ENCODE measurements at regions not wholly inside any gene's neighbourhood (a gene's known extent, or its start where the extent isn't known, plus 50 kb on each side); places are given as distances from the start of the nearest gene placed in this dataset.

DNA sequence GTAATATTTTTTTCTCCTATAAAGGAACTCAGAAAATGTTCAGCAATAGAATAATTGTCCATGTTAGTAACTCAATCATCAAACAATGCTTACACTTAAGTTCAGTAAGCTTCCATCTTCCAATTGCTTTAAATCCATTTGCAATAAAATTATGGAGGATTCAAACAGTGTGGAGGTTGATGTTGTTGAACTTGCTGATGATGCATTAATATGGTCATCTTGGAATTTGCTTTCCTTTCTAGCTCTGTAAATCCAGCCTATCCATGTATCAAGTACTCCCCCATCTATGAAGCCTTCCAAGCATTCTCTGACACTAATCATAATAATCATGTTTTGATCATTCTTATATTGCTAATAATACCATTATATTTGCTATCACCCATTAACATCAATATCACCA is 378.4 kb upstream of the CNTN3 start:
- in situ Hi-C loops (cut with MboI) (no loop called here), intact Hi-C loops (cut with micrococcal nuclease; ENCODE audit: unreplicated experiment) (no loop called here)
- ChIA-PET POLR2A (no interaction called here), RAD21 (ENCODE audit: unreplicated experiment) (no interaction called here), SMC1A (ENCODE audit: uncharacterized antibody, unreplicated experiment) (no interaction called here), CTCF (no interaction called here)
- Histone ChIP-seq H2AFZ (ENCODE audit: control insufficient read depth, low read depth, low read length) (no peak overlapping the region), H3K79me2 (ENCODE audit: control insufficient read depth, insufficient read depth, low read length) (no peaks in the 10 kb centered on the region), H3K9me3 (replicated peaks; ENCODE audit: control insufficient read depth, insufficient read depth, low read length) (no peaks in the 10 kb centered on the region), H3K36me3 (ENCODE audit: control insufficient read depth in 2 of 2, insufficient read depth in 2 of 2, low read length in 1 of 2) (no peaks in the 10 kb centered on the region), H3K4me1 (ENCODE audit: control insufficient read depth, insufficient read depth, low read length) (no peaks in the 10 kb centered on the region), H3K4me2 (ENCODE audit: control insufficient read depth, insufficient read depth) (no peak overlapping the region), H3K9ac (ENCODE audit: control insufficient read depth, insufficient read depth, low read length) (no peak overlapping the region), H3K4me3 (no peak overlapping the region), H3K27me3 (replicated peaks in 1 of 2; ENCODE audit: control insufficient read depth in 2 of 2, insufficient read depth in 2 of 2, low read length in 1 of 2) (no peaks in the 10 kb centered on the region), H4K20me1 (ENCODE audit: control insufficient read depth, insufficient read depth) (no peaks in the 10 kb centered on the region), H3K27ac (ENCODE audit: control insufficient read depth, insufficient read depth) (no peak overlapping the region)
- ATAC-seq (no peak), FAIRE-seq (no peak), DNase-seq (ENCODE audit: low read depth, low spot score) (no peak)
- TF ChIP-seq EZH2 (IDR thresholded peaks at IDR 0.05; ENCODE audit: borderline replicate concordance, control insufficient read depth, low read depth, low read length) (no peak), CHD2 (IDR thresholded peaks at IDR 0.05; ENCODE audit: borderline replicate concordance, low read depth, low read length) (no peak), MXI1 (IDR thresholded peaks at IDR 0.05; ENCODE audit: low read depth, low read length) (no peak), JUND (IDR thresholded peaks at IDR 0.05; ENCODE audit: low read depth, low read length) (no peak), NR2C2 (IDR thresholded peaks at IDR 0.05; ENCODE audit: borderline replicate concordance, control insufficient read depth, insufficient read length, low read depth) (no peak), PAX8 (IDR thresholded peaks at IDR 0.05) (no peak), SREBF1 (IDR thresholded peaks at IDR 0.05; ENCODE audit: low read length) (no peak), DPF2 (IDR thresholded peaks at IDR 0.05) (no peak), ZNF217 (IDR thresholded peaks at IDR 0.05) (no peak), GABPA (IDR thresholded peaks at IDR 0.05; ENCODE audit: low read depth) (no peak), BMI1 (IDR thresholded peaks at IDR 0.05; ENCODE audit: borderline replicate concordance) (no peak), MEF2A (IDR thresholded peaks at IDR 0.05; ENCODE audit: insufficient read depth, low read depth, low read length) (no peak), KLF5 (IDR thresholded peaks at IDR 0.05; ENCODE audit: partially characterized antibody) (no peak), POLR2AphosphoS2 (IDR thresholded peaks at IDR 0.05; ENCODE audit: low read depth, low read length) (no peak), YY1 (IDR thresholded peaks at IDR 0.05; ENCODE audit: low read depth, low read length) (no peak), CHD4 (IDR thresholded peaks at IDR 0.05) (no peak)
- TF ChIP-seq, protein P1, sequence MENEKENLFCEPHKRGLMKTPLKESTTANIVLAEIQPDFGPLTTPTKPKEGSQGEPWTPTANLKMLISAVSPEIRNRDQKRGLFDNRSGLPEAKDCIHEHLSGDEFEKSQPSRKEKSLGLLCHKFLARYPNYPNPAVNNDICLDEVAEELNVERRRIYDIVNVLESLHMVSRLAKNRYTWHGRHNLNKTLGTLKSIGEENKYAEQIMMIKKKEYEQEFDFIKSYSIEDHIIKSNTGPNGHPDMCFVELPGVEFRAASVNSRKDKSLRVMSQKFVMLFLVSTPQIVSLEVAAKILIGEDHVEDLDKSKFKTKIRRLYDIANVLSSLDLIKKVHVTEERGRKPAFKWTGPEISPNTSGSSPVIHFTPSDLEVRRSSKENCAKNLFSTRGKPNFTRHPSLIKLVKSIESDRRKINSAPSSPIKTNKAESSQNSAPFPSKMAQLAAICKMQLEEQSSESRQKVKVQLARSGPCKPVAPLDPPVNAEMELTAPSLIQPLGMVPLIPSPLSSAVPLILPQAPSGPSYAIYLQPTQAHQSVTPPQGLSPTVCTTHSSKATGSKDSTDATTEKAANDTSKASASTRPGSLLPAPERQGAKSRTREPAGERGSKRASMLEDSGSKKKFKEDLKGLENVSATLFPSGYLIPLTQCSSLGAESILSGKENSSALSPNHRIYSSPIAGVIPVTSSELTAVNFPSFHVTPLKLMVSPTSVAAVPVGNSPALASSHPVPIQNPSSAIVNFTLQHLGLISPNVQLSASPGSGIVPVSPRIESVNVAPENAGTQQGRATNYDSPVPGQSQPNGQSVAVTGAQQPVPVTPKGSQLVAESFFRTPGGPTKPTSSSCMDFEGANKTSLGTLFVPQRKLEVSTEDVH (IDR thresholded peaks at IDR 0.05; ENCODE audit: low read depth, partially characterized antibody): no peak
- TF ChIP-seq, protein P2, sequence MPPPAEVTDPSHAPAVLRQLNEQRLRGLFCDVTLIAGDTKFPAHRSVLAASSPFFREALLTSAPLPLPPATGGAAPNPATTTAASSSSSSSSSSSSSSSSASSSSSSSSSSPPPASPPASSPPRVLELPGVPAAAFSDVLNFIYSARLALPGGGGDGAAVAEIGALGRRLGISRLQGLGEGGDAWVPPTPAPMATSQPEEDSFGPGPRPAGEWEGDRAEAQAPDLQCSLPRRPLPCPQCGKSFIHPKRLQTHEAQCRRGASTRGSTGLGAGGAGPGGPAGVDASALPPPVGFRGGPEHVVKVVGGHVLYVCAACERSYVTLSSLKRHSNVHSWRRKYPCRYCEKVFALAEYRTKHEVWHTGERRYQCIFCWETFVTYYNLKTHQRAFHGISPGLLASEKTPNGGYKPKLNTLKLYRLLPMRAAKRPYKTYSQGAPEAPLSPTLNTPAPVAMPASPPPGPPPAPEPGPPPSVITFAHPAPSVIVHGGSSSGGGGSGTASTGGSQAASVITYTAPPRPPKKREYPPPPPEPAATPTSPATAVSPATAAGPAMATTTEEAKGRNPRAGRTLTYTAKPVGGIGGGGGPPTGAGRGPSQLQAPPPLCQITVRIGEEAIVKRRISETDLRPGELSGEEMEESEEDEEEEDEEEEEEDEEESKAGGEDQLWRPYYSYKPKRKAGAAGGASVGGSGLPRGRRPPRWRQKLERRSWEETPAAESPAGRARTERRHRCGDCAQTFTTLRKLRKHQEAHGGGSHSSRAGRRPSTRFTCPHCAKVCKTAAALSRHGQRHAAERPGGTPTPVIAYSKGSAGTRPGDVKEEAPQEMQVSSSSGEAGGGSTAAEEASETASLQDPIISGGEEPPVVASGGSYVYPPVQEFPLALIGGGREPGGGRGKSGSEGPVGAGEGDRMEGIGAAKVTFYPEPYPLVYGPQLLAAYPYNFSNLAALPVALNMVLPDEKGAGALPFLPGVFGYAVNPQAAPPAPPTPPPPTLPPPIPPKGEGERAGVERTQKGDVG (CRISPR knock-in tag; IDR thresholded peaks at IDR 0.05): no peak
- TF ChIP-seq, protein P3, sequence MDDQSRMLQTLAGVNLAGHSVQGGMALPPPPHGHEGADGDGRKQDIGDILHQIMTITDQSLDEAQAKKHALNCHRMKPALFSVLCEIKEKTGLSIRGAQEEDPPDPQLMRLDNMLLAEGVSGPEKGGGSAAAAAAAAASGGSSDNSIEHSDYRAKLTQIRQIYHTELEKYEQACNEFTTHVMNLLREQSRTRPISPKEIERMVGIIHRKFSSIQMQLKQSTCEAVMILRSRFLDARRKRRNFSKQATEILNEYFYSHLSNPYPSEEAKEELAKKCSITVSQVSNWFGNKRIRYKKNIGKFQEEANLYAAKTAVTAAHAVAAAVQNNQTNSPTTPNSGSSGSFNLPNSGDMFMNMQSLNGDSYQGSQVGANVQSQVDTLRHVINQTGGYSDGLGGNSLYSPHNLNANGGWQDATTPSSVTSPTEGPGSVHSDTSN (IDR thresholded peaks at IDR 0.05; ENCODE audit: insufficient replicate concordance, low read depth, low read length): no peak
- TF ChIP-seq, protein P4, sequence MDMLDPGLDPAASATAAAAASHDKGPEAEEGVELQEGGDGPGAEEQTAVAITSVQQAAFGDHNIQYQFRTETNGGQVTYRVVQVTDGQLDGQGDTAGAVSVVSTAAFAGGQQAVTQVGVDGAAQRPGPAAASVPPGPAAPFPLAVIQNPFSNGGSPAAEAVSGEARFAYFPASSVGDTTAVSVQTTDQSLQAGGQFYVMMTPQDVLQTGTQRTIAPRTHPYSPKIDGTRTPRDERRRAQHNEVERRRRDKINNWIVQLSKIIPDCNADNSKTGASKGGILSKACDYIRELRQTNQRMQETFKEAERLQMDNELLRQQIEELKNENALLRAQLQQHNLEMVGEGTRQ (IDR thresholded peaks at IDR 0.05; ENCODE audit: borderline replicate concordance, low read depth, low read length): no peak
- no TSS peak for BruUV-seq (replicated peaks)

Measured in GM12878 (cell line).